SK-N-SH (cell line): ENCODE measurements at regions not wholly inside any gene's neighbourhood (a gene's known extent, or its start where the extent isn't known, plus 50 kb on each side); places are given as distances from the start of the nearest gene placed in this dataset.

Experiments
- CTCF ChIP-seq: fragments of 200-600 bp; sonication (generic); IDR thresholded peaks from 2 replicates; pipeline ENCODE4 v1.6.1; 2017; ENCODE audit warnings: antibody characterized with exemption, mild to moderate bottlenecking, moderate library complexity
- EP300 ChIP-seq, 2 experiments: IDR thresholded peaks; 2 replicates each; pipeline versions ENCODE4 v1.4.0 to v1.6.1; 2012; ENCODE audit warnings: borderline replicate concordance in 1 of 2, low read depth in 1 of 2, low read length in 1 of 2
- POLR2AphosphoS5 ChIP-seq: IDR thresholded peaks from 2 replicates; pipeline ENCODE4 v1.6.1; 2012; ENCODE audit warnings: low read depth, low read length
- SMC3 ChIP-seq: IDR thresholded peaks from 2 replicates; pipeline ENCODE4 v1.6.1; 2012; ENCODE audit warnings: low read depth, low read length, improper control_type of control experiment

DNA sequence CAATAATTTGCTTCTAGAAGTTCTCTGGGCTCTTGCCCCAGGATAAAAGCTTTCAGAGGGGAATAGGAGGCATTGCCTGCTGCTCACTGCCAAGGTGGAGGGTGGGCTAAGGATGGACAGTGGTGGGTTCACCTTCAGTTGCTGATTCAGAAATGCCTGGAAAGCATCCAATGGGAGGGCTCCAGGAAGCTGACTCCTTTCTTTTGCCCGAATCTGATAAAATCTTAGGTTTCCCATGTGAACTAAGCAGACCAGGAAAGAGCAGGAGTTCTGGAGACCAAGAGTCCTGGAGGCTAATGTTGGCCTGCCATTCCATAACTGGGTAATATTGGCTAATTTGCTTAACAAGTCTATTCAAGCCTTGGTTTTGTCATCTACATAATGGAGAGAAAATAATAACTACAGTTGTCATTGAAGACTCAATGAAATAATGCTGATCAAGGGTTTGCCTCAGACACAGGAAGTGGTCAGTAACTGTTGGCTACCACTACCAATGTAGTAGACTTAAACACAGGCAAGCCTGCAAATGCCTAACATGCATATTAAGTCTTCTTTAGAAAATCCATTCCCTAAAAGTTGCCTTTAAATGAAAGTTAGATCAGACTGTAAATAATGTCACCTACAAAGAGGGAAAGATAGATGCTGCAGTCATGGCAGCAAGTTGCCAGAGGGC lies 528.4 kb upstream of the NBEA start:
- TF ChIP-seq SMC3 (no peak), POLR2AphosphoS5 (no peak), CTCF (no peak), EP300 (IDR thresholded peaks at IDR 0.05; ENCODE audit: borderline replicate concordance in 1 of 2, low read depth in 1 of 2, low read length in 1 of 2) (no peak)
